GM23338 (cell line): ENCODE measurements at regions not wholly inside any gene's neighbourhood (a gene's known extent, or its start where the extent isn't known, plus 50 kb on each side); places are given as distances from the start of the nearest gene placed in this dataset.

ENCODE experiments used
- ATAC-seq: fragments of 200-7000 bp; cut with Tn5 transposase; 3 replicates; pipeline ENCODE4 v1.9.1; 2020
- DNase-seq: peaks from one replicate; pipeline ENCODE4 v3.0.0-alpha.2; 2015; ENCODE audit warnings: low spot score
- H2AFZ ChIP-seq: fragments of 200-600 bp; sonication (generic); 2 replicates; pipeline ENCODE4 v1.8.0; 2016; ENCODE audit warnings: antibody characterized with exemption, mild to moderate bottlenecking, moderate library complexity
- H3F3A ChIP-seq: fragments of 200-600 bp; sonication (generic); replicated peaks from 2 replicates; pipeline ENCODE4 v1.8.0; 2017; ENCODE audit warnings: antibody characterized with exemption, mixed run types, low read depth
- H3K27ac ChIP-seq: fragments of 200-600 bp; sonication (generic); 2 replicates; pipeline ENCODE4 v1.6.1; 2016; ENCODE audit warnings: low read depth
- H3K27me3 ChIP-seq: fragments of 200-600 bp; sonication (generic); 2 replicates; pipeline ENCODE4 v1.8.0; 2016; ENCODE audit warnings: mild to moderate bottlenecking, mixed run types, moderate library complexity; ENCODE audit not compliant: insufficient read depth
- H3K36me3 ChIP-seq: fragments of 200-600 bp; sonication (generic); 2 replicates; pipeline ENCODE4 v1.8.0; 2016; ENCODE audit warnings: mild to moderate bottlenecking; ENCODE audit not compliant: insufficient read depth
- H3K4me1 ChIP-seq: fragments of 200-600 bp; sonication (generic); 2 replicates; pipeline ENCODE4 v1.8.0; 2016; ENCODE audit warnings: mild to moderate bottlenecking, moderate library complexity; ENCODE audit not compliant: insufficient read depth
- H3K4me2 ChIP-seq: fragments of 200-600 bp; sonication (generic); 2 replicates; pipeline ENCODE4 v1.7.1; 2017; ENCODE audit warnings: mixed run types
- H3K4me3 ChIP-seq: fragments of 200-600 bp; sonication (generic); 2 replicates; pipeline ENCODE4 v1.6.1; 2016; ENCODE audit warnings: mixed run types
- H3K79me2 ChIP-seq: fragments of 200-600 bp; sonication (generic); replicated peaks from 2 replicates; pipeline ENCODE4 v1.8.0; 2017; ENCODE audit warnings: mild to moderate bottlenecking; ENCODE audit not compliant: insufficient read depth
- H3K9me2 ChIP-seq: fragments of 200-600 bp; sonication (generic); 2 replicates; pipeline ENCODE4 v1.8.0; 2017; ENCODE audit not compliant: insufficient read depth
- H4K20me1 ChIP-seq: fragments of 200-600 bp; sonication (generic); replicated peaks from 2 replicates; pipeline ENCODE4 v1.8.0; 2017; ENCODE audit warnings: mild to moderate bottlenecking; ENCODE audit not compliant: insufficient read depth
- H3K27ac Mint-ChIP-seq: 2 replicates; pipeline ENCODE4 v1.8.0; 2020; ENCODE audit warnings: inconsistent platforms, mild to moderate bottlenecking, moderate library complexity, mixed read lengths
- H3K27me3 Mint-ChIP-seq: 3 replicates; pipeline ENCODE4 v1.8.0; 2022; ENCODE audit warnings: low read depth, mild to moderate bottlenecking, moderate library complexity, mixed read lengths, inconsistent platforms; ENCODE audit not compliant: insufficient read depth, poor library complexity
- H3K36me3 Mint-ChIP-seq: 3 replicates; pipeline ENCODE4 v1.8.0; 2021; ENCODE audit warnings: low read depth, mild to moderate bottlenecking, inconsistent platforms, moderate library complexity, mixed read lengths
- H3K4me1 Mint-ChIP-seq: 3 replicates; pipeline ENCODE4 v1.8.0; 2020; ENCODE audit warnings: mild to moderate bottlenecking, inconsistent platforms, mixed read lengths
- H3K4me3 Mint-ChIP-seq: 3 replicates; pipeline ENCODE4 v1.8.0; 2021; ENCODE audit warnings: moderate library complexity, mild to moderate bottlenecking, inconsistent platforms, mixed read lengths
- H3K9me3 Mint-ChIP-seq: 3 replicates; pipeline ENCODE4 v1.8.0; 2020; ENCODE audit warnings: moderate library complexity, mild to moderate bottlenecking, inconsistent platforms, mixed read lengths
- CREB1 ChIP-seq: fragments of 250-450 bp; sonication (Bioruptor Pico); IDR thresholded peaks from 2 replicates; pipeline ENCODE4 v1.5.0; 2020; ENCODE audit warnings: low read depth, mild to moderate bottlenecking, moderate library complexity
- EZH2 ChIP-seq: fragments of 200-600 bp; sonication (generic); IDR thresholded peaks from one replicate; pipeline ENCODE4 v1.8.0; 2017; ENCODE audit warnings: antibody characterized with exemption, mild to moderate bottlenecking, low read depth; ENCODE audit not compliant: unreplicated experiment
- EZH2phosphoT487 ChIP-seq: fragments of 200-600 bp; sonication (generic); IDR thresholded peaks from one replicate; pipeline ENCODE4 v1.8.1; 2018; ENCODE audit warnings: antibody characterized with exemption; ENCODE audit not compliant: unreplicated experiment
- JUNB ChIP-seq: IDR thresholded peaks from one replicate; pipeline ENCODE4 v1.6.1; 2016; ENCODE audit warnings: antibody characterized with exemption; ENCODE audit not compliant: unreplicated experiment
- NANOG ChIP-seq: IDR thresholded peaks from 2 replicates; pipeline ENCODE4 v1.6.1; 2016; ENCODE audit warnings: antibody characterized with exemption, borderline replicate concordance
- POLR2AphosphoS5 ChIP-seq: IDR thresholded peaks from 2 replicates; pipeline ENCODE4 v1.6.1; 2016; ENCODE audit warnings: antibody characterized with exemption, low read depth
- STAT1 ChIP-seq: IDR thresholded peaks from one replicate; pipeline ENCODE4 v1.6.1; 2016; ENCODE audit warnings: antibody characterized with exemption; ENCODE audit not compliant: unreplicated experiment
- ZNF114 ChIP-seq: fragments of 250-450 bp; sonication (Bioruptor Pico); IDR thresholded peaks from 2 replicates; pipeline ENCODE4 v1.5.0; 2020; ENCODE audit warnings: mild to moderate bottlenecking, moderate library complexity
- ZNF331 ChIP-seq: fragments of 250-450 bp; sonication (Bioruptor Pico); IDR thresholded peaks from 2 replicates; pipeline ENCODE4 v1.5.0; 2020; ENCODE audit warnings: low read depth, mild to moderate bottlenecking, moderate library complexity
- ZNF462 ChIP-seq: fragments of 250-450 bp; sonication (Bioruptor Pico); IDR thresholded peaks from 2 replicates; pipeline ENCODE4 v1.5.0; 2020; ENCODE audit warnings: mild to moderate bottlenecking, moderate library complexity
- TF ChIP-seq, protein P1 (sequence below): IDR thresholded peaks from 2 replicates; pipeline ENCODE4 v1.6.1; 2016; ENCODE audit warnings: antibody characterized with exemption
- TF ChIP-seq, protein P2 (sequence below): IDR thresholded peaks from one replicate; pipeline ENCODE4 v1.6.1; 2018; ENCODE audit warnings: antibody characterized with exemption; ENCODE audit not compliant: unreplicated experiment

DNA sequence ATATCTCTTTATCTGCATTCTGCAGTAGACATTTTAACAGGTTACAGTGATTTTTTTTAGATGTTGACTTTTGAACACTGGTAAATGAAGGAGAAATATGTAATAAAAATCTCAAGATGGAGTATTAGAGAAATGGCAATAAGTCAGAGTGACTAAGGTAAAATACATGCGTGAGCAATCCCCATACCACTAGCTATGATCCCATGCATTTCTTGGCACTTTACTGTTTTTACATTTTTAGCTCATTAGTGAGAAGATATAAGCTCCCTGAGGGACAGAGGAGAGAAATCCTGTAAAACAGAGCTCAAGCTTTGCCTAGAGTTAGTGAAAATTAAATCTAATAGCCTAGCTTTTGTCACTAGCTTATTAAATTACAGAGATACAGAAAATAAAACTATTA, 181.9 kb upstream of the TRPM3 start:
- Mint-ChIP-seq H3K36me3 (no peaks in the 10 kb centered on the region), H3K27me3 (peaks cover 1% of the 10 kb centered on the region), H3K4me3 (no peak overlapping the region), H3K9me3 (no peaks in the 10 kb centered on the region), H3K27ac (no peak overlapping the region), H3K4me1 (peaks cover 10% of the 10 kb centered on the region)
- Histone ChIP-seq H3K9me2 (no peaks in the 10 kb centered on the region), H3K4me2 (no peak overlapping the region), H3K4me3 (no peak overlapping the region), H3K27me3 (no peaks in the 10 kb centered on the region), H4K20me1 (no peaks in the 10 kb centered on the region), H3K4me1 (peaks cover 19% of the 10 kb centered on the region), H2AFZ (no peak overlapping the region), H3K36me3 (no peaks in the 10 kb centered on the region), H3F3A (no peaks in the 10 kb centered on the region), H3K79me2 (no peaks in the 10 kb centered on the region), H3K27ac (no peak overlapping the region)
- DNase-seq (no peak), ATAC-seq (no peak)
- TF ChIP-seq NANOG (no peak), EZH2 (no peak), ZNF462 (CRISPR knock-in tag) (no peak), JUNB (no peak), POLR2AphosphoS5 (no peak)

DNA sequence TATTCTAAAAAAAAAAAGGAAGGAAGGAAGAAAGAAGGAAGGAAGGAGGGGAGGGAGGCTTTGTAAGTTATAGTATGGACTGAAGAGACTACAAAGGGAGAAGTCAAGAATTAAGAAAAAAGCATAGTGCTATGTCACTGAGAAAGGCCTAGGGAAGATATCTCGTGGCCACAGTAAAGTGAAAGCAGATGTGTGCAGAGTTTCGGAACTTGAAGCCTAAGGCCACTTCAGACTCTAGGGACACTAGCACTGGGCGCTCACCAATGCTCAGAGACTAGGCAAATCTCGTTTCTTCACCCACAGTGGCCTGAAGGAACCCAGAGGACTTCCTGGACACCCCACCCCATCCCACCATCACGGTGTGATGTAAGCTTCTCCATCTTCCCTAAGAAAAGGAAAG, 181.4 kb upstream of the TRPM3 start:
- Mint-ChIP-seq H3K36me3 (no peaks in the 10 kb centered on the region), H3K27ac (no peak overlapping the region), H3K9me3 (no peaks in the 10 kb centered on the region), H3K4me3 (no peak overlapping the region), H3K27me3 (peaks cover 1% of the 10 kb centered on the region), H3K4me1 (peaks cover 10% of the 10 kb centered on the region)
- Histone ChIP-seq H4K20me1 (no peaks in the 10 kb centered on the region), H2AFZ (no peak overlapping the region), H3K27ac (no peak overlapping the region), H3K9me2 (no peaks in the 10 kb centered on the region), H3K4me1 (peaks cover 19% of the 10 kb centered on the region), H3K4me2 (no peak overlapping the region), H3K27me3 (no peaks in the 10 kb centered on the region), H3F3A (no peaks in the 10 kb centered on the region), H3K79me2 (no peaks in the 10 kb centered on the region), H3K36me3 (no peaks in the 10 kb centered on the region), H3K4me3 (no peak overlapping the region)
- ATAC-seq (no peak), DNase-seq (no peak)
- no peak for TF ChIP-seq POLR2AphosphoS5
- TF ChIP-seq NANOG: no peak
- no peak for TF ChIP-seq ZNF331
- no peak for TF ChIP-seq STAT1
- TF ChIP-seq, protein P1, sequence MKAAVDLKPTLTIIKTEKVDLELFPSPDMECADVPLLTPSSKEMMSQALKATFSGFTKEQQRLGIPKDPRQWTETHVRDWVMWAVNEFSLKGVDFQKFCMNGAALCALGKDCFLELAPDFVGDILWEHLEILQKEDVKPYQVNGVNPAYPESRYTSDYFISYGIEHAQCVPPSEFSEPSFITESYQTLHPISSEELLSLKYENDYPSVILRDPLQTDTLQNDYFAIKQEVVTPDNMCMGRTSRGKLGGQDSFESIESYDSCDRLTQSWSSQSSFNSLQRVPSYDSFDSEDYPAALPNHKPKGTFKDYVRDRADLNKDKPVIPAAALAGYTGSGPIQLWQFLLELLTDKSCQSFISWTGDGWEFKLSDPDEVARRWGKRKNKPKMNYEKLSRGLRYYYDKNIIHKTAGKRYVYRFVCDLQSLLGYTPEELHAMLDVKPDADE: no peak
- TF ChIP-seq, protein P2, sequence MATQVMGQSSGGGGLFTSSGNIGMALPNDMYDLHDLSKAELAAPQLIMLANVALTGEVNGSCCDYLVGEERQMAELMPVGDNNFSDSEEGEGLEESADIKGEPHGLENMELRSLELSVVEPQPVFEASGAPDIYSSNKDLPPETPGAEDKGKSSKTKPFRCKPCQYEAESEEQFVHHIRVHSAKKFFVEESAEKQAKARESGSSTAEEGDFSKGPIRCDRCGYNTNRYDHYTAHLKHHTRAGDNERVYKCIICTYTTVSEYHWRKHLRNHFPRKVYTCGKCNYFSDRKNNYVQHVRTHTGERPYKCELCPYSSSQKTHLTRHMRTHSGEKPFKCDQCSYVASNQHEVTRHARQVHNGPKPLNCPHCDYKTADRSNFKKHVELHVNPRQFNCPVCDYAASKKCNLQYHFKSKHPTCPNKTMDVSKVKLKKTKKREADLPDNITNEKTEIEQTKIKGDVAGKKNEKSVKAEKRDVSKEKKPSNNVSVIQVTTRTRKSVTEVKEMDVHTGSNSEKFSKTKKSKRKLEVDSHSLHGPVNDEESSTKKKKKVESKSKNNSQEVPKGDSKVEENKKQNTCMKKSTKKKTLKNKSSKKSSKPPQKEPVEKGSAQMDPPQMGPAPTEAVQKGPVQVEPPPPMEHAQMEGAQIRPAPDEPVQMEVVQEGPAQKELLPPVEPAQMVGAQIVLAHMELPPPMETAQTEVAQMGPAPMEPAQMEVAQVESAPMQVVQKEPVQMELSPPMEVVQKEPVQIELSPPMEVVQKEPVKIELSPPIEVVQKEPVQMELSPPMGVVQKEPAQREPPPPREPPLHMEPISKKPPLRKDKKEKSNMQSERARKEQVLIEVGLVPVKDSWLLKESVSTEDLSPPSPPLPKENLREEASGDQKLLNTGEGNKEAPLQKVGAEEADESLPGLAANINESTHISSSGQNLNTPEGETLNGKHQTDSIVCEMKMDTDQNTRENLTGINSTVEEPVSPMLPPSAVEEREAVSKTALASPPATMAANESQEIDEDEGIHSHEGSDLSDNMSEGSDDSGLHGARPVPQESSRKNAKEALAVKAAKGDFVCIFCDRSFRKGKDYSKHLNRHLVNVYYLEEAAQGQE: no peak
- TF ChIP-seq EZH2phosphoT487: no peak
- no peak for TF ChIP-seq ZNF114
- TF ChIP-seq JUNB: no peak
- no peak for TF ChIP-seq CREB1 (CRISPR knock-in tag)
